HL-60 (cell line): ENCODE measurements at regions not wholly inside any gene's neighbourhood (a gene's known extent, or its start where the extent isn't known, plus 50 kb on each side); places are given as distances from the start of the nearest gene placed in this dataset.

Experiments
- GABPA ChIP-seq: IDR thresholded peaks from 2 replicates; pipeline ENCODE4 v1.6.1; 2012; ENCODE audit warnings: low read depth
- POLR2AphosphoS5 ChIP-seq: IDR thresholded peaks from 2 replicates; pipeline ENCODE4 v1.6.1; 2012; ENCODE audit warnings: low read depth
- SPI1 ChIP-seq: IDR thresholded peaks from 2 replicates; pipeline ENCODE4 v1.6.1; 2012; ENCODE audit warnings: low read depth, mild to moderate bottlenecking, borderline replicate concordance
- TF ChIP-seq, protein P1 (sequence below): IDR thresholded peaks from one replicate; pipeline ENCODE4 v1.5.1; 2011; ENCODE audit warnings: low read length, control low read depth, inconsistent platforms; ENCODE audit not compliant: insufficient read depth
- TF ChIP-seq, protein P2 (sequence below): IDR thresholded peaks from 2 replicates; pipeline ENCODE4 v1.6.1; 2012; ENCODE audit warnings: low read depth; ENCODE audit not compliant: insufficient replicate concordance

DNA sequence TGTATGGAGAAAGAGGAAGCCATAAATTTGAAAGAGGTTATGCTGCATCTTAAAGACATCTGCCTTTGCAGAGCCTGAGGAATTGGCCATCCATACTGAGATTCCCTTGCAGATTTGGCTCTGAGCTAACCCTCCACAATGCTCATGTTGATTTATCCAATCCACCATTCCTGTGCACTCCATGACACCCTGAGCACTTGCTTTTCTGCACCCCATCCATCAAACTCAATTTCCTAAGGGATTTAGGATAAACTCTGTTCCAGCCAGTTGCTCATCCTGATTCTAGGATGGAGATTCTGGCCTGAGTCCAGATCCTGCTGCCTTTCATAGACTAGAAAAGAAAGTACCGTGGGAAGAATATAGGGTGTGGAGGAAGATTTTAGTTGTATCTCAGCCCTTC lies 379.2 kb upstream of the LARGE1 start:
- TF ChIP-seq, protein P1, sequence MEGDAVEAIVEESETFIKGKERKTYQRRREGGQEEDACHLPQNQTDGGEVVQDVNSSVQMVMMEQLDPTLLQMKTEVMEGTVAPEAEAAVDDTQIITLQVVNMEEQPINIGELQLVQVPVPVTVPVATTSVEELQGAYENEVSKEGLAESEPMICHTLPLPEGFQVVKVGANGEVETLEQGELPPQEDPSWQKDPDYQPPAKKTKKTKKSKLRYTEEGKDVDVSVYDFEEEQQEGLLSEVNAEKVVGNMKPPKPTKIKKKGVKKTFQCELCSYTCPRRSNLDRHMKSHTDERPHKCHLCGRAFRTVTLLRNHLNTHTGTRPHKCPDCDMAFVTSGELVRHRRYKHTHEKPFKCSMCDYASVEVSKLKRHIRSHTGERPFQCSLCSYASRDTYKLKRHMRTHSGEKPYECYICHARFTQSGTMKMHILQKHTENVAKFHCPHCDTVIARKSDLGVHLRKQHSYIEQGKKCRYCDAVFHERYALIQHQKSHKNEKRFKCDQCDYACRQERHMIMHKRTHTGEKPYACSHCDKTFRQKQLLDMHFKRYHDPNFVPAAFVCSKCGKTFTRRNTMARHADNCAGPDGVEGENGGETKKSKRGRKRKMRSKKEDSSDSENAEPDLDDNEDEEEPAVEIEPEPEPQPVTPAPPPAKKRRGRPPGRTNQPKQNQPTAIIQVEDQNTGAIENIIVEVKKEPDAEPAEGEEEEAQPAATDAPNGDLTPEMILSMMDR, result no peak
- TF ChIP-seq GABPA (no peak), POLR2AphosphoS5 (no peak), SPI1 (no peak)
- TF ChIP-seq, protein P2, sequence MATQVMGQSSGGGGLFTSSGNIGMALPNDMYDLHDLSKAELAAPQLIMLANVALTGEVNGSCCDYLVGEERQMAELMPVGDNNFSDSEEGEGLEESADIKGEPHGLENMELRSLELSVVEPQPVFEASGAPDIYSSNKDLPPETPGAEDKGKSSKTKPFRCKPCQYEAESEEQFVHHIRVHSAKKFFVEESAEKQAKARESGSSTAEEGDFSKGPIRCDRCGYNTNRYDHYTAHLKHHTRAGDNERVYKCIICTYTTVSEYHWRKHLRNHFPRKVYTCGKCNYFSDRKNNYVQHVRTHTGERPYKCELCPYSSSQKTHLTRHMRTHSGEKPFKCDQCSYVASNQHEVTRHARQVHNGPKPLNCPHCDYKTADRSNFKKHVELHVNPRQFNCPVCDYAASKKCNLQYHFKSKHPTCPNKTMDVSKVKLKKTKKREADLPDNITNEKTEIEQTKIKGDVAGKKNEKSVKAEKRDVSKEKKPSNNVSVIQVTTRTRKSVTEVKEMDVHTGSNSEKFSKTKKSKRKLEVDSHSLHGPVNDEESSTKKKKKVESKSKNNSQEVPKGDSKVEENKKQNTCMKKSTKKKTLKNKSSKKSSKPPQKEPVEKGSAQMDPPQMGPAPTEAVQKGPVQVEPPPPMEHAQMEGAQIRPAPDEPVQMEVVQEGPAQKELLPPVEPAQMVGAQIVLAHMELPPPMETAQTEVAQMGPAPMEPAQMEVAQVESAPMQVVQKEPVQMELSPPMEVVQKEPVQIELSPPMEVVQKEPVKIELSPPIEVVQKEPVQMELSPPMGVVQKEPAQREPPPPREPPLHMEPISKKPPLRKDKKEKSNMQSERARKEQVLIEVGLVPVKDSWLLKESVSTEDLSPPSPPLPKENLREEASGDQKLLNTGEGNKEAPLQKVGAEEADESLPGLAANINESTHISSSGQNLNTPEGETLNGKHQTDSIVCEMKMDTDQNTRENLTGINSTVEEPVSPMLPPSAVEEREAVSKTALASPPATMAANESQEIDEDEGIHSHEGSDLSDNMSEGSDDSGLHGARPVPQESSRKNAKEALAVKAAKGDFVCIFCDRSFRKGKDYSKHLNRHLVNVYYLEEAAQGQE, result no peak
